ENCODE measurements at regions not wholly inside any gene's neighbourhood (a gene's known extent, or its start where the extent isn't known, plus 50 kb on each side); places are given as distances from the start of the nearest gene placed in this dataset.

- no peak for DNase-seq (ENCODE audit: extremely low spot score, unreplicated experiment)
- no peaks in the 10 kb centered on the region for H3K4me1 Mint-ChIP-seq (ENCODE audit: unreplicated experiment)
- TF ChIP-seq CTCF (IDR thresholded peaks at IDR 0.05) = no peak
- H3K27me3 Mint-ChIP-seq (ENCODE audit: unreplicated experiment) = peaks cover 3% of the 10 kb centered on the region
- no peaks in the 10 kb centered on the region for H3K36me3 Mint-ChIP-seq (ENCODE audit: unreplicated experiment)
- H3K4me3 Mint-ChIP-seq (ENCODE audit: unreplicated experiment) = no peak overlapping the region
- no peaks in the 10 kb centered on the region for H3K9me3 Mint-ChIP-seq (ENCODE audit: unreplicated experiment)
- H3K27ac Mint-ChIP-seq (ENCODE audit: unreplicated experiment) = no peak overlapping the region
Observed at GRCh38 chr10:52911163-52911562, 138.6 kb upstream of the MBL2 start.

GRCh38 chr10:52908478-52908877 lies 135.9 kb upstream of the MBL2 start:
- no peaks in the 10 kb centered on the region for H3K4me1 Mint-ChIP-seq (ENCODE audit: unreplicated experiment)

GRCh38 chr10:52906046-52906445 lies 133.5 kb upstream of the MBL2 start:
- no peaks in the 10 kb centered on the region for H3K36me3 Mint-ChIP-seq (ENCODE audit: unreplicated experiment)
- H3K4me1 Mint-ChIP-seq (ENCODE audit: unreplicated experiment) = no peaks in the 10 kb centered on the region
- no peak for DNase-seq (ENCODE audit: extremely low spot score, unreplicated experiment)
- peaks cover 23% of the 10 kb centered on the region for H3K27me3 Mint-ChIP-seq (ENCODE audit: unreplicated experiment)
- H3K4me3 Mint-ChIP-seq (ENCODE audit: unreplicated experiment) = no peak overlapping the region
- no peaks in the 10 kb centered on the region for H3K9me3 Mint-ChIP-seq (ENCODE audit: unreplicated experiment)
- TF ChIP-seq CTCF (IDR thresholded peaks at IDR 0.05) = no peak
- no peak overlapping the region for H3K27ac Mint-ChIP-seq (ENCODE audit: unreplicated experiment)

More at GRCh38 chr10:52908478-52908877, 135.9 kb upstream of the MBL2 start:
- Mint-ChIP-seq H3K36me3 (ENCODE audit: unreplicated experiment) (no peaks in the 10 kb centered on the region), H3K4me3 (ENCODE audit: unreplicated experiment) (no peak overlapping the region), H3K27me3 (ENCODE audit: unreplicated experiment) (peaks cover 12% of the 10 kb centered on the region), H3K27ac (ENCODE audit: unreplicated experiment) (no peak overlapping the region), H3K9me3 (ENCODE audit: unreplicated experiment) (no peaks in the 10 kb centered on the region)
- no peak for TF ChIP-seq CTCF (IDR thresholded peaks at IDR 0.05)
- DNase-seq (ENCODE audit: extremely low spot score, unreplicated experiment) = no peak

GRCh38 chr10:52903397-52903938 lies 130.9 kb upstream of the MBL2 start:
- DNase-seq (ENCODE audit: extremely low spot score, unreplicated experiment) = no peak
- Mint-ChIP-seq H3K36me3 (ENCODE audit: unreplicated experiment) (no peaks in the 10 kb centered on the region), H3K27ac (ENCODE audit: unreplicated experiment) (no peak overlapping the region), H3K4me1 (ENCODE audit: unreplicated experiment) (no peaks in the 10 kb centered on the region), H3K9me3 (ENCODE audit: unreplicated experiment) (no peaks in the 10 kb centered on the region), H3K4me3 (ENCODE audit: unreplicated experiment) (no peak overlapping the region), H3K27me3 (ENCODE audit: unreplicated experiment) (peaks cover 34% of the 10 kb centered on the region)
- TF ChIP-seq CTCF (IDR thresholded peaks at IDR 0.05) = no peak

GRCh38 chr10:52900593-52900992 lies 128.0 kb upstream of the MBL2 start:
- Mint-ChIP-seq H3K27ac (ENCODE audit: unreplicated experiment) (no peak overlapping the region), H3K36me3 (ENCODE audit: unreplicated experiment) (no peaks in the 10 kb centered on the region), H3K4me1 (ENCODE audit: unreplicated experiment) (peaks cover 10% of the 10 kb centered on the region), H3K27me3 (ENCODE audit: unreplicated experiment) (peaks cover 40% of the 10 kb centered on the region), H3K4me3 (ENCODE audit: unreplicated experiment) (no peak overlapping the region), H3K9me3 (ENCODE audit: unreplicated experiment) (no peaks in the 10 kb centered on the region)
- no peak for DNase-seq (ENCODE audit: extremely low spot score, unreplicated experiment)
- TF ChIP-seq CTCF (IDR thresholded peaks at IDR 0.05) = no peak
